Keratinocyte (primary cell): ENCODE measurements at regions not wholly inside any gene's neighbourhood (a gene's known extent, or its start where the extent isn't known, plus 50 kb on each side); places are given as distances from the start of the nearest gene placed in this dataset.

ENCODE experiments used
- DNase-seq: peaks from one replicate; pipeline ENCODE4 v3.0.0-alpha.2; 2011; ENCODE audit warnings: low read depth, missing footprints, low spot score
- FAIRE-seq: peaks from 2 replicates; lab custom pipeline; 2011; peaks lifted over from hg19 to GRCh38; lab: Jason Lieb, UNC
- H2AFZ ChIP-seq: 2 replicates; pipeline ENCODE4 v1.6.0; 2012; ENCODE audit warnings: low read length, control low read depth, inconsistent platforms; ENCODE audit not compliant: control insufficient read depth
- H3K27ac ChIP-seq: 2 replicates; pipeline ENCODE4 v1.5.1; 2011; ENCODE audit warnings: low read length; ENCODE audit not compliant: control insufficient read depth, insufficient read depth
- H3K27me3 ChIP-seq: 3 replicates; pipeline ENCODE4 v1.6.0; 2011; ENCODE audit warnings: low read length; ENCODE audit not compliant: control insufficient read depth, insufficient read depth; ENCODE audit errors: extremely low read depth
- H3K36me3 ChIP-seq, 2 experiments: 2 replicates in 1 of 2; 3 replicates in 1 of 2; pipeline ENCODE4 v1.5.1; 2011; ENCODE audit warnings: low read length in 2 of 2, mild to moderate bottlenecking in 1 of 2; ENCODE audit not compliant: control insufficient read depth in 2 of 2, insufficient read depth in 2 of 2; ENCODE audit errors: extremely low read depth in 1 of 2
- H3K4me1 ChIP-seq: 3 replicates; pipeline ENCODE4 v1.5.1; 2011; ENCODE audit warnings: low read length; ENCODE audit not compliant: control insufficient read depth, insufficient read depth; ENCODE audit errors: extremely low read depth
- H3K4me2 ChIP-seq: 3 replicates; pipeline ENCODE4 v1.6.0; 2011; ENCODE audit warnings: low read depth, low read length; ENCODE audit not compliant: control insufficient read depth, insufficient read depth; ENCODE audit errors: extremely low read depth
- H3K4me3 ChIP-seq, 3 experiments: fragments of 200-600 bp in 1 of 3; sonication (generic) in 1 of 3; 2 replicates in 2 of 3; 3 replicates in 1 of 3; pipeline ENCODE4 v1.5.1; 2011 to 2016; ENCODE audit warnings: low read length in 3 of 3, mild to moderate bottlenecking in 3 of 3, control low read depth in 2 of 3, inconsistent platforms in 1 of 3, low read depth in 1 of 3, mixed read lengths in 1 of 3, mixed run types in 1 of 3, moderate library complexity in 1 of 3; ENCODE audit not compliant: control insufficient read depth in 2 of 3, insufficient read depth in 2 of 3; ENCODE audit errors: extremely low read depth in 1 of 3
- H3K79me2 ChIP-seq: 2 replicates; pipeline ENCODE4 v1.6.0; 2012; ENCODE audit warnings: low read length; ENCODE audit not compliant: control insufficient read depth, insufficient read depth
- H3K9ac ChIP-seq: 3 replicates; pipeline ENCODE4 v1.6.0; 2011; ENCODE audit warnings: low read length; ENCODE audit not compliant: control insufficient read depth, insufficient read depth; ENCODE audit errors: extremely low read depth
- H3K9me1 ChIP-seq: 3 replicates; pipeline ENCODE4 v1.6.0; 2011; ENCODE audit warnings: low read length; ENCODE audit not compliant: control insufficient read depth, insufficient read depth; ENCODE audit errors: extremely low read depth
- H3K9me3 ChIP-seq: 2 replicates; pipeline ENCODE4 v1.5.1; 2012; ENCODE audit warnings: low read depth, low read length; ENCODE audit not compliant: control insufficient read depth
- H4K20me1 ChIP-seq: 3 replicates; pipeline ENCODE4 v1.6.0; 2011; ENCODE audit warnings: low read length; ENCODE audit not compliant: control insufficient read depth, insufficient read depth; ENCODE audit errors: extremely low read depth
- CTCF ChIP-seq, 3 experiments: IDR thresholded peaks in 1 of 3; conservative IDR thresholded peaks in 1 of 3; optimal IDR thresholded peaks in 1 of 3; 2 replicates in 2 of 3; 3 replicates in 1 of 3; pipeline versions ENCODE3 to v1.5.1; 2011; ENCODE audit warnings: low read length in 3 of 3, mild to moderate bottlenecking in 3 of 3, moderate library complexity in 2 of 3, control low read depth in 1 of 3, inconsistent platforms in 1 of 3; ENCODE audit not compliant: insufficient read depth in 2 of 3; ENCODE audit errors: extremely low read depth in 1 of 3
- EZH2 ChIP-seq: IDR thresholded peaks from one replicate; pipeline ENCODE4 v1.6.1; 2012; ENCODE audit warnings: inconsistent platforms, mild to moderate bottlenecking, low read length, moderate library complexity
- dilution Hi-C: fragments of 300-500 bp; cut with MboI; formaldehyde crosslinking; loops from one replicate; pipeline ENCODE4 v1.7.0; 2020; ENCODE audit warnings: low sequenced_read_pairs; ENCODE audit not compliant: extremely low pct_ligation_motif_present

GRCh38 chr21:17925000-17925610, 105.9 kb upstream of the C21orf91 start:
- H3K4me1 ChIP-seq = peaks cover 20% of the 10 kb centered on the region
- H3K9me3 ChIP-seq = peaks cover 5% of the 10 kb centered on the region
- dilution Hi-C loops = no loop called here
- H3K27me3 ChIP-seq = no peaks in the 10 kb centered on the region
- FAIRE-seq (peak; percentile 85), DNase-seq (no peak)
- H3K4me3 ChIP-seq = no peak overlapping the region
- H3K79me2 ChIP-seq = no peaks in the 10 kb centered on the region
- H3K27ac ChIP-seq = no peak overlapping the region
- no peaks in the 10 kb centered on the region for H4K20me1 ChIP-seq
- TF ChIP-seq EZH2 (no peak), CTCF (optimal IDR thresholded peaks at IDR 0.05 in 1 of 3, IDR thresholded peaks at IDR 0.05 in 1 of 3, conservative IDR thresholded peaks at IDR 0.05 in 1 of 3; ENCODE audit: extremely low read depth in 1 of 3, insufficient read depth in 2 of 3, low read length in 3 of 3) (peak; percentile 76 to 83 (median 77))
- no peak overlapping the region for H3K9ac ChIP-seq
- no peaks in the 10 kb centered on the region for H3K9me1 ChIP-seq
- H3K36me3 ChIP-seq = no peaks in the 10 kb centered on the region
- no peak overlapping the region for H3K4me2 ChIP-seq
- no peak overlapping the region for H2AFZ ChIP-seq

GRCh38 chr21:17921579-17922530, 102.7 kb upstream of the C21orf91 start:
- Histone ChIP-seq H3K9ac (peak overlapping the region; percentile 44), H3K79me2 (no peaks in the 10 kb centered on the region), H3K9me1 (no peaks in the 10 kb centered on the region), H3K36me3 (no peaks in the 10 kb centered on the region), H3K4me1 (peaks cover 20% of the 10 kb centered on the region), H3K9me3 (peaks cover 5% of the 10 kb centered on the region), H4K20me1 (no peaks in the 10 kb centered on the region), H3K4me3 (no peak overlapping the region), H2AFZ (peak overlapping the region; percentile 42), H3K27ac (peak overlapping the region; percentile 73), H3K4me2 (peak overlapping the region; percentile 60), H3K27me3 (no peaks in the 10 kb centered on the region)
- FAIRE-seq = peak; percentile 95
- TF ChIP-seq CTCF (optimal IDR thresholded peaks at IDR 0.05 in 1 of 3, IDR thresholded peaks at IDR 0.05 in 1 of 3, conservative IDR thresholded peaks at IDR 0.05 in 1 of 3; ENCODE audit: extremely low read depth in 1 of 3, insufficient read depth in 2 of 3, low read length in 3 of 3) (no peak), EZH2 (no peak)
- DNase-seq = peak; percentile 96
- dilution Hi-C loops = no loop called here
